Erythroblast (primary cell): ENCODE measurements at regions not wholly inside any gene's neighbourhood (a gene's known extent, or its start where the extent isn't known, plus 50 kb on each side); places are given as distances from the start of the nearest gene placed in this dataset.

Experiments used
- DNase-seq, 2 experiments: peaks; one replicate each; lab custom pipeline; 2025; lab: John Stamatoyannopoulos, UW
- GATA1 ChIP-seq: IDR thresholded peaks from 2 replicates; pipeline ENCODE4 v1.6.1; 2011; ENCODE audit warnings: low read depth, mild to moderate bottlenecking, control low read depth, low read length, moderate library complexity
- POLR2A ChIP-seq: IDR thresholded peaks from 2 replicates; pipeline ENCODE4 v1.6.1; 2011; ENCODE audit warnings: mild to moderate bottlenecking, low read length

DNA sequence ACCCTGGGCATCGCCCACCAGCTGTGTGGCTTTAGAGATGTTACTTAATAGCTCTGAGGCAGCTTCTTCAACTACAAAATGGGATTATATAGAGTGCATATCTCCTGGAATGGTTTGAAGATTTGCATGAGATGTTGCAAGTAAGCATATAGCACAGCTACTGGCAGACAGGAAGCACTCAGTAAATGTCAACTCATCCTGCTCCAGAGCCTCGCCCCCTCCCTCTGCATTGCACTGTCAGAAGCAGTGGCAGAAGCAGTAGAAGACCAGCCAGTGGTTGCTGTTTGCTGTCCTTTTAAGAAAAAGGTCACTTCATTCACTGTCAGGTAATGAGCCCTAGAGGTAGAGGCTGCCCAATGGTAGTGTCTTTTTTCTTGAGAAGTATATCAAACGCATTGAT, 180.0 kb upstream of the GHITM start:
- TF ChIP-seq POLR2A = no peak
- no peak for TF ChIP-seq GATA1
- DNase-seq = no peak

DNA sequence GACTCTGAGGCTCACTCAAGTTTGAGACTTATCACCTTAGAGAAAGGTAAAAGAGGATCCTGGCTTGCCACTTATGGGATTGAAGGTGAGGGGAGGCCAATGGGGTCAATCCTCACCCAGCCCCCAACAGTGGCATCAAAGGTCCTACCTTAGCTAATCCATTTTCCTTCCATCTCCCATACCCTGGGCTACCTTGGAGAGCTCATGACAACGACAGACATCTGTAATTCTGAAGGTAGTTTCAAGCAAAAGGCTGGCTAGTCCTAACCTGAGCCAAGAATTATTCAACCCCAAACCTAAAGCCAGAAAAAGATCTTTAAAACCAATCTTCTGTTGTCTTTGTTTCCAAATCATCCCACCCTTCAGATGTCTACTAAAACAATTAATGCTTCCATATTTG, 179.2 kb upstream of the GHITM start:
- no peak for DNase-seq
- no peak for TF ChIP-seq POLR2A

DNA sequence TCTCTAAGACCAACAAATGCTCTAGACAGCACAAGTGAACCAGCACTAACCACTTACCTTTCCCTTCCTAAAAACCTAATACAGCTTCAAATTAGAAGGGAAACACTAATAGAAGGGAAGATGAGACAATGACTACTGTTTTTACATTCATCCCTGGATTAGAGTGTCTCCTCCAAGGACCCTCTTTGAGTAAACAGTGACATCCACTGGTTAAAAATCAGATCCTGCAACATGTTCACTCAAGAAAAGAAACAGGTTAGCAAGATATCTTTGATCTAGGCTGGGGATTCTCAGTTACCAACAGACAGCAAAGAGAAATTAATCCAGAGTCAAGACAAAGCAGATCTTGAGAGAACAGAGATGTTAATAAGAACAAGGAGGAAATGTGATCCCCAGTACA, 177.7 kb upstream of the GHITM start:
- TF ChIP-seq POLR2A (no peak), GATA1 (no peak)
- DNase-seq = no peak

DNA sequence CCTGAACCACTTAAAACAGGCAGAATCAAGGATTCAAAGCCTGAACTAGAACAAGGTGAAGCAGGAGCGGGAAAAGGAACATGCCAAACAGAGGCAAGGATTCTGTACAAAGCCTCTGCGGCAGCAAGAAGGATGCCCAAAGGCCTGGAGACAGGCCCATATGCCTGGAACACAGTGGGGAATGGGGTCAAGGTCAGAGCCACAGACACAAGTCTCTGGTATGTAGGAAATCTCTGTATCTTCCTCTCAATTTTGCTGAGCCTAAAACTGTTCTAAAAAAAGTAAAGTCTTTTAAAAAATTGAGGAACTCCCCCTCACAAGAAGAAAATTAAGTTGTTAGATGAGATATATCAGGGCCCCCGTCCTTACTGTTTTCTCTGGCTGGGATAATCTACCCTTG, 175.9 kb upstream of the GHITM start:
- TF ChIP-seq GATA1 = no peak
- TF ChIP-seq POLR2A = no peak
- no peak for DNase-seq

DNA sequence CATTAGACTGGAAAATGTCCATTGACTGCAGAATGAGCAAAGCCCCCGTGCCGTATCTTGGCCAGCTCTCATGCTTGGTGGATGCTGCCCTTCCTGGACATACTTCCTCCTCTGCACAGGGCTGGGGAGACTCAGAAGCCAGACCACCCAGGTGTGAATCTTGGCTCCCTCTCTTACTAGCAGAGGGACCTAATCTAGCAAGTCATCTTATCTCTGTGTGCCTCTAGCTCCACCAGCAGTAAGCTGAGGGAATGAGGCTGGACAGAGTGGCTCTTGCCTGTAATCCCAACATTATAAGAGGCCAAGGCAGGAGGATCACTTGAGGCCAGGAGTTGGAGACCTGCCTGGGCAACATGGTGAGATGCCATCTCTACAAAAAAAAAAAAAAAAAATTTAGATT, 173.8 kb upstream of the GHITM start:
- TF ChIP-seq GATA1 (no peak), POLR2A (no peak)
- DNase-seq = no peak

DNA sequence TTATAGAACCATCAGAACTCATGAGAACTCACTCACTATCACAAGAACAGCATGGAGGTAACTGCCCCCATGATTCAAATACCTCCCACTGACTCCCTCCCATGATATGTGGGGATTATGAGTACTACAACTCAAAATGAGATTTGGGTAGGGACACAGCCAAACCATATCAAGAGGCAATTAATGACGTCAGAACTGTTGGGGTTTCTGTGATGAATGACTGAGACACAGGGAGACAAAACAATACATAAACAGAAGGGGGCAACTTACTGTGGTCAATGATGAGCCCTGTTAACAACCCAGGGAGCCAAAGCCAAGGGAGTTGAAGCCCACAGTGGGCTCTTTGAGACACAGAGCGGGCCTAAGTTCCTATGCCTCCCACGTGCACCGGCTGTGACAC, 171.3 kb upstream of the GHITM start:
- no peak for DNase-seq
- no peak for TF ChIP-seq POLR2A
- TF ChIP-seq GATA1 = no peak

DNA sequence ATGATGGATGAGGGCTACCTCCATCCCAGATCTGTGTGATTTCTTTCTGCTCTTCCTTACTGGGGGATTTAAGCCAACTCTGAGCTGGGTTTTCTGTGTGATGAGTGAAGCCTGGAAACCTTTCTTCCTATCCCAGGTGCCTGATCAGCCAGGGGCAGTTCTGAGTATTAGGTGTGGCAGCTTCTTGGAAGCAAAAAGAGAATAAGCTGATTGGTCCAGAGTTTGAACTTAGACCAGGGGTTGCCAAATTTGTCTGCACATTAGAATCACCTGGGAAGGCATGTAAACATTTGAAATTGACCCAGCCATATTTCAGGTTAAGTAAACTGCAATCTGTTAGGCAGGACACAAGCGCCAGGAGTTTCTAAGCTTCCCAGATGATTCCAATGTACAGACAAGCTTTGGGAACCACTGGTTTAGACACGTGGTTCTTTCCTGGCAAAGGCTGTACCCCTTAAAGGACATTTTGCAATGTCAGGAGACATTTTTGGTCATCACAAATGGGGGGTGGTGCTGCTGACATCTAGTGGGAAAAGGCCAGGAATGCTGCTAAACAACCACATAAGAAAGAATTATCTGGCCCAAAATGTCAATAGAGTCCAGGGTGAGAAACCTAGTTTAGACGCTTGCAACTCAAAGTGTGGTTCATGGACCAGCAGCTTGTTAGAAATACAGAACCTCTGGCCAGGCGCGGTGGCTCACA, 160.5 kb upstream of the GHITM start:
- no peak for DNase-seq

DNA sequence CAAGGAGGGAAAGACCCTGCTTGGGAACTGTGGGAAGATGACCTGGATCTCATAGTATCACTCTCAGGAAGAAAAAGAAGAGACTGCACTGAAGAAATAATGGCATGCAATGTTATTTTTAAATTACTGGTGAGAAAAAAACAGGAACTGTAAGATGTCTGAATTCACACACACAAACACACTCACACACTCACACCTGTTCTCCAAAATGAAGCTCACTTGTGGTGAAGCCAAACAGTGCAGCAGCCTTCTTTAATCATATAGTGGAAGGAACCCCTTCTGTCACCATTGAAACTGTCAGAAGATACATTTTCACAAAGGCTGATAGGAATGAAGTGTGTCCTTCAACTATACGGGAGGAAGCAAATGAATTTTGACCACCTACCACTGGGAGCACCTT, 156.5 kb upstream of the GHITM start:
- TF ChIP-seq GATA1 = no peak
- TF ChIP-seq POLR2A = no peak
- no peak for DNase-seq

More for the DNA sequence above, 160.5 kb upstream of the GHITM start:
- no peak for TF ChIP-seq POLR2A
- no peak for TF ChIP-seq GATA1

DNA sequence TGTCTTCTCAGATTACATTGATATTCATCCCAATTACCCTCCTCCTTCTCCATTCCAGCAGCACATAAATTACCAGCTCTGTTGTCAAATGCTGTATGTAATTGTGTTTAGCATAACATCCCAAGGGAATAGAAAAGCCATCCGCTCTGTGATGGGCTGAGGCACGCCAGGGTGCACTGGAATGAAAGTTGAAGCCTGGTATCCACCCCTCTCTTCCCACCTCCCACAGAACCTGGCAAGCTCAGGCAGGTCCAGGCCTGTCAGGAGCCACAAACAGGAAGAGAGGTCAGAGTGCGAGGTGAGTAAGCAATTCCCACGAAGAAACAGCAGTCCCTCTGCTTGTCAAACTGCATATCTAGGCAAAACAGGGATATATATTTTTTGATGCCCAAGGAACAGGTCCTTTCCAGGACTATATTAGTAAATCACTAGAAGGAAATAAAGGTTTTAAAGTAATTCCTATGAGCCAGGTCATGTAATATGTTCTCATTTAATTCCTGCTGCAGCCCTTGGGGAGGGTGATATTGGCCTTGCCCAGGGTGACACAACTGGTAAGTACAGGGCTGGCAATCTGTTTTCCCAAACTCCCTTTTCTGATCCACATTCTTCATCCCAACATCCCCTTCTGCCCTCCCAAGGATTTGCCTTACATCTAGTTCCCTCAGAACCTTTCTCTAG, 155.6 kb upstream of the GHITM start:
- DNase-seq = no peak
- TF ChIP-seq POLR2A (no peak), GATA1 (no peak)

DNA sequence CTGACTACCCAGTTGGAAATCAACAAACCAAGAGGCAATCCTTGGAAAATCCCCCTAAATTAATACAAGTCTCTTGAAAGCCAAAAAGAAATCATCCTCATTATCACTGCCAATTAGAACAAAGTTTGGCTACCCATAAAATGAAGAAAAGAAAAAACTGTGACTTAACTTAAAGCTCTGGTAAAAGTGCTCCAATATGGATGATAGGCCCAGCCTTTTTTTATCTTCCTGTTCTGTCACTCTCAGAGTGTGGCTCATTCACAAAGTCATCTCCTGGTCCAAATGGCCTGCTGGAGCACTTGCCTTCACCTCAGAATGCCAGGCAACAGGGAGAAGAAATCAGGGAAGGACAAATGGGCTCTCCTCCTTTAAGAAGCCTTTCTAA, 155.1 kb upstream of the GHITM start:
- DNase-seq = no peak
- TF ChIP-seq POLR2A (no peak), GATA1 (no peak)

DNA sequence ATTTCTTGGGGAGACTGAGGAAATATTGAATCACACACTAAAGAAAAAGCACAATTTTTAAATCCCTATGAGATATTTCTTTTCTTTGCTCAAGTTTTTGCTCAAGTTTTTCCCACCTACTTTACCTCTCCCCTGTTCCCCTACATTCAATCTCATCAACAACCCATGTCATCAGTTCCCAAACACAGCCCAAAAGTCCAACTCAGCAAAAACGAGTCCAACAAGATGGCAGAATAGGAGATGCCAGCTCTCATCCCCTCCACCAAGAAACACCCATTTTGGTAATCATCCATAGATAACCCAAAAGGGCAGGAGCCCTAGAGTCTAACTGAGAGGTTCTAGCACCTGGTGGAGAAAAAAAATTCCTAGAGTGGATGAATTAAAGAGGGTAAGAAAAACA, 152.5 kb upstream of the GHITM start:
- no peak for DNase-seq
- TF ChIP-seq POLR2A (no peak), GATA1 (no peak)

DNA sequence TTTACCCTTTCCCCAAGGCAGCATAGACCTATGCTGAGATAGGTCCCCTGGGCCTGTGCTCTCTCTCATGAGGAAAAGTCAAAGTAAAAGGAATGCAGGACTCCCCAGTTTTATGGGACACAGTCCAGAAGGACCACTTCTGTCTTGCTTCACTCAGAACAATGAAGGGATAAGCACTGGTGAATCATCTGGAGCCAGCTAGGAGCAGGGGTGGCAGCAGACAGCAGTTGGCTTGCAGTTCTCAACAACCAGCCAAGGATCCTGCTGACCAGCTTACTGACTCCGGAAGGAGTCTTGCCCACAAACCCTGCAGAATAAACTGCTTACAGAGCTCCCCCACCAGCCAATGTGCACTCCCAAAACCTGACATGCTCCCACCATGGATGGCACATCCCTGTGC, 152.1 kb upstream of the GHITM start:
- no peak for DNase-seq
- TF ChIP-seq POLR2A = no peak
- no peak for TF ChIP-seq GATA1

DNA sequence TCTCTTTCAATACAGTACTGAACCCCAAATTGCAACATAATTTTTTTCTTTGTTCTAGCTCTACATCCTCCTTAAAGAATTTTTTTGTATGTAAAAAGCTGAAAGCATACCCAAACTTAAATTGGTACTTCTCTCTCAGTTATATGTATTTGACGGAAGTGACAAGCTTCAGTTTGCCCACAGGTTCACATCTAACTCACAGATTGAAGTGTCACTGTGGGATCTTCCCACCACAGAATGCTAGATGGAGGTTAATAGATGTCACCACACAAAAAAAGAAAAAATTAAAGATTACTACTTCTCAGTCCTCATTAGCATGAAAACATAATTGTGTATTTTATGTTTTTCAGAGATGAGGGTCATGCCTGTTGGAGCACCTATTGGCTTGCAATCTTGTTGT, 150.9 kb upstream of the GHITM start:
- no peak for DNase-seq
- TF ChIP-seq POLR2A (no peak), GATA1 (no peak)

DNA sequence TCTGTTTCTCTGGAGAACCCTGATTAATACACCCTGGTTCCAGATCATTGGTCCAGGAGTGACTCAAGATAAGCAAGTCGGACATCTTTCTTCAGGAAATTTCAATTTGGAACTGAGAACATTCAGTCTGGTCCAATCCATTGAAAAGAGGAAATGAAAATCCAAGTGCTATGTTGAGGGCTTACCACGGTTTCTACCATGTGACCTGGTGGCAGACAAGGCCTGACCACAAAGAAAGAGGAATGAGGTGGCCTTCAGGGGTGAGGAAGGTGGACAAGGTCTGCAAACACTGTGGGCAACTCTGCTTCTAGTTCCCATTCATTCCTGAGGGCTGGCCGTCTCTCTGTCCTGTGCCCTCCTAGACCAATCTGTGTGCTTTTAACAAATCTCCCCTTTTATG, 149.2 kb upstream of the GHITM start:
- no peak for DNase-seq
- TF ChIP-seq POLR2A (no peak), GATA1 (no peak)
